AG08396 (cell line): ENCODE measurements at regions not wholly inside any gene's neighbourhood (a gene's known extent, or its start where the extent isn't known, plus 50 kb on each side); places are given as distances from the start of the nearest gene placed in this dataset.

Source experiments
- DNase-seq: peaks from one replicate; pipeline ENCODE4 v3.0.0; 2012; ENCODE audit warnings: low spot score, mixed read lengths

DNA sequence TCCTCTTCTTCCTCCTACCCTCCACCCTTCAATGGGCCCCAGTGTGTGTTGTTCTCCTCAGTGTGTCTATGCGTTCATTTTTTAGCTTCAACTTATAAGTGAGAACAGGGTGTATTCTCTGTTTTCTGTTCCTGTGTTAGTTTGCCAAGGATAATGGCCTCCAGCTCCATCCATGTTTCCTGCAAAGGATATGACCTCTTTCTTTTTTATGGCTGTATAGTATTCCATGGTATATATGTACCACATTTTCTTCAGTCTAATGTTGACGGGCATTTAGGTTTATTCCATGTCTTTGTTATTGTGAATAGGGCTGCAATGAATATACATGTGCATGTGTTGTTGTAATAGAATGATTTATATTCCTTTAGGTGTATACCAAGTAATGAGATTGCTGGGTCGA, 634.9 kb upstream of the SEMA6A start:
- no peak for DNase-seq

DNA sequence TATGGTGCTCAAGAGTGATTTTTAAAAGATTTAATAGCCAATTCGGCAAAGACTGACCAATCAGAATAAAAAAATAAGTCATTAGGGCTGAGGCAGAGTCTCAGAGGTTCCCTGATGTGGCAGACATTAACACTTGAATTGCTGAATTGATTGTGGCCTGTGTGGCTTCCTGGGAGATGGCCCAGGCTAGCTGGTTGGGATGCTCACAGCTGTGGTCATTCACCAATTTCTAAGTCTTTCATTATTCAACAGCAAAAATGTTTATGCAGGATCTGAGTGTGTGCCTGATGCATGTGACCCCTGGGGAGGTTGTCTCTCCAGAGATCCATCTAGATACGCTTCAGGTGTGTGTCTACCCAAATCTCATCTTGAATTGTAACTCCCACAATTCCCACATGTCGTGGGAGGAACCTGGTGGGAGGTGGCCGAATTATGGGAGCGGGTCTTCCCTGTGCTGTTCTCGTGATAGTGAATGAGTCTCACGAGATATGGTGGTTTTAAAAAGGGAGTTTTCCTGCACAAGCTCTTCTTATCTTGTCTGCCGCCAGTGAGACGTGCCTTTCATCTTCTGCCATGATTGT, 632.6 kb upstream of the SEMA6A start:
- DNase-seq, result no peak

GRCh38 chr5:117205894-117206293, 631.3 kb upstream of the SEMA6A start:
- DNase-seq, result no peak

DNA sequence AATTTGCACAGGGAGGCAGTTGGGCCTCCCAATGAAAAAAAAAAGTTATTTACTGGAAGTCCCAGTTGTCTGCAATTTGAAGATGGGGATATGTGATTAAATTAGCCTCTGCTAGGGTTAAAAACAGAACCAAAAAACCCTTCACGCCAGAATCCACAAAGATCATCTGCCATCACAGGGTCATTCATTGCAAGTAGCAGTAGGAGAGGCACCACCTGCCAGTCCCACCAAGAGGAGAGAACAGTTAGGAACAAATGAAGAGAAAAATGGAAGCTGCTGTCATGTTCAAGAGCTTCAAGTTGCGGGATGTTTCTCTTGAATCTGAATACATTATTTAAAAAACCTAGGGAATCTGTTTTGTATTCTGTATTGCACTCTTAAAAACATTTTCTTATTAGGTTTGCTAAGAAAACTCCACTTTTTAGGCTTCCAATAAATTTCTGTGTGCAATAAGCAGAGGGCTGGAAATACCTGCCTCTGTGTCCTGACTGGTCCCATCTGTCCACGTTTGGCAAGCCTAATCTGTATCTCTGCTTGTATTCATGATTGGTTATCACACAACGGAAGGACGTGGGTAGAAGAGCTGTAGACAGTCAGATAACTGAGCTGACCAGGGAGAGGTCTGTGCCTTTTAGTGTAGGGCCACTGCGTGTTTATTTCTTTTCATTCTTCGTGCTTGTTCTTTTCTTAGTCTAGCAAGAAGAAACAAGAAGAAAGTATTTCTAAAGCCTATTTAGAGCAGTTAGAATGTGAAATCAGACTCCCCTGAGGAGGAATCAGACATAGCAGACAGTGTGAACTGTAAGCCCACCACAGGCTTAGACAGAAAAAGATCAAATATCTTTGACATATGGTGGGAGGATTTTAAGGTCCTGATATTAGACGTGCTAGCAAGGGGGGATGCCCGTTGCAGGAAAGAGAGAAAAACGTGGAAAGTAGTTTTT, 630.6 kb upstream of the SEMA6A start:
- DNase-seq, result no peak

DNA sequence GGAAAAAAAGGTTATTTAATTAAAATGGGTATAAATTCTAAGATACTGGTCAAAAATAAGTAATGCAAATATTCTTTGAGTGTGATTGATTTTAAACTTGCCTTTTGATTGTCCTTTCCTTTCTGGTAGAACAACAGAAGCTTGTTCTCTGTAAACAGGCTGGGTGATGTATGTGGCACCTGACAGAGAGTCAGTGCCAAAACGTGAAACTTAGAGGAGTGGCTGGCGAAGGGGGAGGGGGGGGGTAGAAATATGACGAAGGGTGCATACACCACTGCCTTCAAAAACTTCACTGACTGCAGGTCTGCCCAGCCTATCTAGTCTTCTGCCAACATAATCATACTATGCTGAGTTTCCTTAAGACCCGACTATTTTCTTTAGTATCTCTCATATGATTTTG, 629.8 kb upstream of the SEMA6A start:
- no peak for DNase-seq

DNA sequence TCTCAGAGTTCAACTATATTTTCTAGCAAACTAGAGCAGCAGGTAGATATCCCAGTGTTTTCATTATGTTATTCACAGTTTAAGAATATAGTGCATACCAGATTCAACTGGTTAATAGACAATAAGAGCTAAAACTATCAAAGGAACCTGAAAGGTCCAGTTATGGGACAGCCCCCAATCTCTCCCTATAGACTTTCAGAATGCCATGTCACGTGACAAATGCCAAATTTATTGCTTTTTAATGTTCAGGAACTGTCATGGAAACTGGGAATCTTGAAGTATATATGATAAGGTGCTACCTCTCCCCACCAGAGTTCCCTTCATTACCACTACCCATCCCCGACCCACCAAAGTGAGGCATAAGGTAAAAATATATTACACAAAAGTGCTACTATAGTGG, 629.0 kb upstream of the SEMA6A start:
- no peak for DNase-seq

DNA sequence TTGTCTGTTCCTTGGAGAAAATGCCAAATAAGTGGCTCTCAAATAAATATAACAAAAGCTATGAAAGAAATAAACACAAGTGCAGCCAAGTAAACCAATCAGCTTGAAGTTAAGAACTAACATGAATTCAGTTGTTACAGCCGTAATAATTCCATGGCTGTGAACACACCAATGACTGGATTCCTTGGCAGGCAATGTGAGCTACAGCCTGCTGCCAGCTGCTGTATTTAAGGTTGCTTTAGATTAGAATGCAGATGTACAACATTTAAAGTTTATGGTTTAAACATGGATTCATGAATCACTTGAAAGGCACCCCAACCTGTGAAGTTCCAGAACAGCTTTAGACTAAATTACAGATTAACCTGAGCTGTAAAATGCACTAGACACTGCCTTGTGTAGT, 626.4 kb upstream of the SEMA6A start:
- no peak for DNase-seq

GRCh38 chr5:117195076-117195475, 620.5 kb upstream of the SEMA6A start:
- DNase-seq, result no peak

DNA sequence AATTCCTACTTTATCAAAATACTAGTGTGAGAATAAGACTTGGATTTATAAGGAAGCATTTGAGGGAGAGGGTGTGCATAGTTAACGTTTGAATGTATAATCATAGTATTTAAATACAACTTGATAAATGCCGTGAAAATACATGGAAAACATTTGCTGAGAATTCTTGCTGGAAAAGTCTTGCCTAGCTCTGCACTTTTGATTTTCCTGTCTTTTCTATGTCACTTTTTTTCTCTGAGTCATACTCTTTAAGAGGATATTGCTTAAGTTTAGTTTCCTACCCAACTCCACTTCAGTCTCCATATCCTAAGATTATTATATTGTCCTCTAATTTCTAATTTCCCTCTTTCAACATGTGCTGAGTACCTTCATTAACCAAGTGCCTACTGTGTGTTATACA, 616.6 kb upstream of the SEMA6A start:
- no peak for DNase-seq

DNA sequence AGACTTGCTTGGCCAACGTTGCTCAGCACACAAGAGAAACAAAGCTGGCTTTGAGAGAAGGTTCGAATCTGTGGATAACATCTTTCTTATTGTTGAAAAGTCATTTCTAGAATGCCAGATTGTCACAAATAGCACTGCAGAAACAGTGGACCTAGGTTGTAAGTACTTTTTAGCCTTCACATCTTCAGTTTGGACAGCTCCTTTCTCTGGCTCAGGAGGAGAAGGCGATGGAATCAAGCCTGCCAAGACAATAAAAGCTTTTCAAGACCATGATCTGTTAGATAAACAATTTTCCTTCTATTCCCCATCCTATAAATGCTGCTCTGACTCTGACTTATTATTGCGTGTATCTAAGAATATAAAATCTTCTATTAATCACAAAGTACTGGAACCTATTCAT, 615.2 kb upstream of the SEMA6A start:
- DNase-seq, result no peak

DNA sequence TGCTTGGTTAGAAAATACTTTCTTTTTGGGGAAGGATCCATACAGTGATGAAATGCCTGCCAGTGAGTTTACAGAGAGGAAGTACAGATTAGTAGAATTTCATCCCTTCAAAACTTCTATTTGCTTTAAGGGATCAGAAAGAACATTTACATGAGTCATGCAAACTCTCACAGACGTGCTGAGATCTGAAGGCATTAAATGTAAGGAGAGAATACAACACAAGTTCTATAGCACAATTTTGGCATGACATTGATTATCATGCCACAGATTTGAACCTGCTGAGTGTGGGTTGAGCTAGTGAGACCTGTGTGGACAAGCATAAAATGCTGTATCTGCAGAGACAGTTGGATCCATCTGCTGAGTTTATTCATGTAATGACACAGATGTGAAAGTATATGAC, 613.6 kb upstream of the SEMA6A start:
- DNase-seq, result no peak

GRCh38 chr5:117186751-117187150, 612.1 kb upstream of the SEMA6A start:
- no peak for DNase-seq

- DNase-seq, result no peak
Observed at GRCh38 chr5:117183326-117183725, 608.7 kb upstream of the SEMA6A start.

DNA sequence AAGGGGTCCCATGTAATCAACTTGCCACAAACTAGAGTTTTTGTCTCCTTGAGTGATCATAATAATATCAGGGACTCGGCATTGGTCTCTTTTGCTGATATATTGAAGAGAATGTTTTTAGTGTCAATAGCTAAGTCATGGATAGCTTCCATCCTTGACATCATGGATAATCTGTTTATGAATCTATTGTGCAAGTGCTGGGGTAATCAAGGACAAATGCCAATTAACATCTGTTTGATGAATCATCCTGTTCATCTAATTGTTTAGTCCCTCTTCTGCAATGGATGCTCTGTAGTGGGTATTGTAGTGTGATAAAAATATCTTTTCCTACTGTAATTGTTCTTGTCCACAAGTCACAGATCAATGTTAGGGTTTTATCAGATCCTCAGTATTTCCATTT, 607.5 kb upstream of the SEMA6A start:
- no peak for DNase-seq

DNA sequence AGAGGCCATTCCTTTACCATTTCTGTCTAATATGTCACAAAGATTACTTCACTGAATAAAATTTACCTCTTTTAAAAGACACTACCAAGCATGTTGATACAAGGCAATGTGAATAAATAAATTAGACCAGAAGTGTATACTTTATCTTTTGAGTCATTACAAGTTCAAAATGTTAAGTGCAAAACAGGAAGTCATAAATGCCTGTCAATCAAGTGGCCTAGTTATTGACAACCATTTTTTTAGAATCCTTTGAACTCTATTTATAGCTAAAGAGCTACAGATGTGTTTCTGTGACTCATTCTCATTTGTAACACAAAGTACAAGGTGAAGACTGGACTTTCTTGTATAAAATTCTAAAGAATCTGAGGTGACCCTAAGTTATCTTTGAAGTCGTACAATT, 602.7 kb upstream of the SEMA6A start:
- DNase-seq, result no peak

- no peak for DNase-seq
Observed at GRCh38 chr5:117165068-117165467, 590.4 kb upstream of the SEMA6A start.

DNA sequence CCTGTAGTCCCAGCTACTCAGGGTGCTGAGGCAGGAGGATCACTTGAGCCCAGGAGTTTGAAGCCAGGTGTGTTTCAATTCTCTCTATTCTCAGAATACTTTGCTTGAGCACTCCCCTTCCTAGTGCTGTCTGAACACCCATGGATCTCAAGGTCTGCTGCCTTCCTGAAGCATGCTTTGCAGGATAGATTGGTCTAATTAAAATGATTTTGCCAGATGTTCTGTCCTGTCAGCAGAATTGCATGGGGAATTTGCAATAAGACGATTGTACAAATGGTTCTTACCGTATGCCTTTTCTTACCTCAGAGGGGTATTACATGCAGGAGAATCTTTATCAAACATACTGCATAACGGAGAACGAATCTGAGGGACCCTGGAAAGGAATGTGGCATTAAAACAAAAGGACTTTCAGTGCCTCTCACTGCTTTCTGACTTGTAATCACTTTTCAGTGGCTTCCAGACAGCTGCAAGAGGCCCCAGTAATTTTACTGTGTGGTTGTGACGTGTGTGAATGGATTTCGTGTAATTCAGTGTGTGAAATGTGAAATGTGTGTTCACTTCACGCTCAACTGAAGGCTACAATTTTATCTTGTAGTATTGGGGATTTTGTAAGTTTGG, 587.2 kb upstream of the SEMA6A start:
- no peak for DNase-seq

GRCh38 chr5:117160391-117160790, 585.8 kb upstream of the SEMA6A start:
- no peak for DNase-seq

DNA sequence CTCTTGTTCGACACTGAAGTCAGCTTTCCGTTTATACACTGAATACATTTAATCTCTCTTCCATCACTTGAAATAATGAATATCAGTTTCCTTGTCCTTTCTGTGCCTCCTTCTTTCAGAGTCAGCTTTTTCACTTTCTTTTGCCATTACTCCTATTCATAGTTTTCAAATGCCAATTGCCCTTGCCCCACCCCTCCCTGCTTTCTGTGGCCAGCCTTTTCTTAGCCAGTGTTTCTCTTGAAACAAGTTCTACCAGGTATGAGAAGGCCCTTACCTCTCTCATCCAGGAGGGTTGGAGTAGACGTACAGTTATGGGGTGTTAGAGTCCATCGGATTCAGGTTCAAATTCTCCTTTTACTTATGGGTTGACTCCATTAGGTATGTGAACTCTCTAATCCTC, 574.7 kb upstream of the SEMA6A start:
- no peak for DNase-seq

GRCh38 chr5:117144086-117144485, 569.5 kb upstream of the SEMA6A start:
- no peak for DNase-seq

DNA sequence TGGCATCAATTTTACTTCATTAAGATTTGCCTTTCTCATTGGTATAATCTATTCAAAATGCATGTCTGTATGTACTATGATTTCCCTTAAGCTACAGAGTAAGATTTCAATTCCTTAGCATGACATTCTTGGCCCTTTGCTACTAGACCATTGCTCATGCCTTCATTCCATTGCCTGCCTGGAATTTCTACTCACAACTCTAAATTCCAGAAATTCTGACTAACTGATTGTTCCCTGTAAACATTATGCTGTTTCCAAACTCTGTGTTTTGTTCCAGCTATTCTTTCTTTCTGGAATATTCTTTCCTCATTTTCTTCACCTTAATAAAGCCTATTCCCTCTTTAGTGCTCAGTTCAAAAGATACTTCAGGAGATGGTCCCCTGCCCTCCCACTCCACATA, 568.8 kb upstream of the SEMA6A start:
- no peak for DNase-seq

DNA sequence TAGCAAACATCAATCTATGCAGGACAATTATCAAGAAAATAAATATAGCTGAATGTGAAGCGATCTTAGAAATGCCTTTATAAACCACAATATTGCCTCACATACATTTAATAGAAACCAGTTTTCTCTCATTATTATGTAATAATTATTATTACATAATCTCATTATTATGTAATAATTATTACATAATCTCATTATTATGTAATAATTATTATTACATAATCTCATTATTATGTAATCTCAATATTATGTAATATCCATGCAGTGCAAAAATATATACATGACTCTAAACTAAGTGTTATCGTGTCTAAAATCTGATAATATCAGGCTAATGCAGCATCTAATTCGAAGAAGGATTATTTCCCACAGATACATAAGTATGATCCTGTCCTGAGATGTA, 563.9 kb upstream of the SEMA6A start:
- no peak for DNase-seq

GRCh38 chr5:117135851-117136250, 561.2 kb upstream of the SEMA6A start:
- DNase-seq, result no peak
